ENCODE measurements at regions not wholly inside any gene's neighbourhood (a gene's known extent, or its start where the extent isn't known, plus 50 kb on each side); places are given as distances from the start of the nearest gene placed in this dataset.

DNA sequence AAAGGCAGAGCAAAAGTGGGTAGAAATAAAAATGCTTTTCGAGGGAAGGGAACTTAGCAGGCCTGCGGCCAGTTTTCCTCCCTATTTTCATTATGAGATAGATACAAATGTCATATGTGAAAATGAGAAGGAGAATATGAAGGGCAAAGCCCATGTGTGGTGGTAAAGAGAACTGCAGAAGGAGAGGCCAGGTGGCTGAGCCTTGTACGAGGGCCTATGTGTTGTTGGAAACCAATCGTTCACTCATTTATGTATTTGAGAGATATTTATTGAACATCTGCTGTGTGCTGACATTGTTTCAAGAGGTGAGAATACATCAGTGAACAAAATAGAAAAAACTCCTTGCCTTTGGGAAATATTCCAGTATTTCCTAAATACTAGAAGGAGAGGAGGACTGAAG is 147.7 kb downstream of the SH3BGRL2 start:
- TF ChIP-seq, protein P1, sequence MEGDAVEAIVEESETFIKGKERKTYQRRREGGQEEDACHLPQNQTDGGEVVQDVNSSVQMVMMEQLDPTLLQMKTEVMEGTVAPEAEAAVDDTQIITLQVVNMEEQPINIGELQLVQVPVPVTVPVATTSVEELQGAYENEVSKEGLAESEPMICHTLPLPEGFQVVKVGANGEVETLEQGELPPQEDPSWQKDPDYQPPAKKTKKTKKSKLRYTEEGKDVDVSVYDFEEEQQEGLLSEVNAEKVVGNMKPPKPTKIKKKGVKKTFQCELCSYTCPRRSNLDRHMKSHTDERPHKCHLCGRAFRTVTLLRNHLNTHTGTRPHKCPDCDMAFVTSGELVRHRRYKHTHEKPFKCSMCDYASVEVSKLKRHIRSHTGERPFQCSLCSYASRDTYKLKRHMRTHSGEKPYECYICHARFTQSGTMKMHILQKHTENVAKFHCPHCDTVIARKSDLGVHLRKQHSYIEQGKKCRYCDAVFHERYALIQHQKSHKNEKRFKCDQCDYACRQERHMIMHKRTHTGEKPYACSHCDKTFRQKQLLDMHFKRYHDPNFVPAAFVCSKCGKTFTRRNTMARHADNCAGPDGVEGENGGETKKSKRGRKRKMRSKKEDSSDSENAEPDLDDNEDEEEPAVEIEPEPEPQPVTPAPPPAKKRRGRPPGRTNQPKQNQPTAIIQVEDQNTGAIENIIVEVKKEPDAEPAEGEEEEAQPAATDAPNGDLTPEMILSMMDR (IDR thresholded peaks at IDR 0.05), result no peak
- TF ChIP-seq POLR2A (IDR thresholded peaks at IDR 0.05), result no peak

Measured in stomach (tissue), 4 donors.